Forelimb muscle (tissue), 1 donor: ENCODE measurements at regions not wholly inside any gene's neighbourhood (a gene's known extent, or its start where the extent isn't known, plus 50 kb on each side); places are given as distances from the start of the nearest gene placed in this dataset.

ENCODE experiments used
- DNase-seq: peaks from one replicate; pipeline ENCODE4 v3.0.0-alpha.2; 2013; ENCODE audit warnings: low read depth

DNA sequence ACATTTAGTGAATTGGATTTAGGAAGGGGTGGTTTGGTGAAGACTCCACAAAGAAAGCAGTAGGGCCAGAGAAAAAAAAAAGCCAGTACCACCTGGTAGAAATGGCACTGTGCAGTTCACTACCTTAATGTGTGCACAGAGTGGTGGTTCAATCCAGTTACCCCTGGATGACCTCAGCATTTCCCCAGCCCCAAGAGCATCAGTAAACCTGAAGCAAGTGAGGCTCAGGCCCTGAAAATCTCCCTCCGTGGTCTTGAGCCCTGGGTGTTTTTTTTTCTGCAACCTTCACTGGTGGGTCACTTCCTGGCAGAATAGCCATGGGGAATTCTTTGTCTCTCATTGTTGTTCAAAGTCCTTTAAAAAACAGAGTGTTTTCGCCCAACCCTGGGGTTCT lies 202.9 kb downstream of the GADD45G start:
- no peak for DNase-seq

GRCh38 chr9:89808076-89808755 lies 203.4 kb downstream of the GADD45G start:
- no peak for DNase-seq

DNA sequence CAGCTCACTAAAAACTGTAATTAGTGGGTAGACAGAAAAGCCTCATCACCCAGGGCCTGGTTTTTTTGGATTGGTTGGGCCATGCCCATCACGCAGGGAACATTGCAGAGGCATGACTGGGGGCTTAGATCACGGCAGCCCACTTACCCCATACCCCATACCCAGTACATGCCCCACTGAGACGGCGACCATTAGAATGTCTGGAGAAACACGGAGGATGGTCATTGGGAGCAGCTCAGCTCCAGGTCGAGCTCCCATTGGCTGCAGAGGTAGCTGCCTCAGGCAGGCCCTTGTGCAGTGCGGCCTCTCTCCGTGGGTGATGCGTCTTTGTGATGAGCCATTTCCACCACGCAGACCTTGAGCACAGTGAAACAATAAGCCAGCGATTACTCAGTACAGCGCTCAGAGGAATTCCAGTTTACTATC lies 204.0 kb downstream of the GADD45G start:
- DNase-seq: no peak

- DNase-seq: no peak
Measured at GRCh38 chr9:89810431-89810830, 205.6 kb downstream of the GADD45G start.

- no peak for DNase-seq
Measured at GRCh38 chr9:89811356-89811755, 206.5 kb downstream of the GADD45G start.

DNA sequence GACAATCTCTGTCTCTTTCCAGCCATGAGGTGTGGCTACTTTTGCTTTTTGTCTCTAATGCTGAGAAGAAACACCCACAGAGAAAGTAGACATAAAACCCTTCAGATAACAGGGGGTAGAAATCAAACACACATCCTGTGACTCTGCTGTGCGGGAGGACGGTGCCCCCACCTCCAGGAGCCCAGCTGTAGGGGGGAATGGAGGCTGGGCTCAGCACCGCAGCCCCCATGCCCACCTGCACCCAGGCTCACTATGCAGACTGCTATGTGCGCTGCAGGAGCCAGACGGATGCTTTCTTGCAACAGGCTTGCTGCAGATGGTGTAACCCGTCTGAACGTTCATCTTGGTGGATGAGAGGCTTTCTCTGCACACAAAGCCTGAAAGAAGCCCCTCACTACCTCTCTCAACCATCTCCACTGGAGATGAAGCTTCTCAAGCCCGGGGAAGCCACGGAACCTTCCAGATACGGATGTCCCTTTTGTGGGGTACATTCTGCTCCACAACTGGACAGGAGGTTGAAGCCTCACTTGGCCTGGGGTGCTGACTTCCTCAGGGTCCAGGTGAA lies 207.2 kb downstream of the GADD45G start:
- no peak for DNase-seq

DNA sequence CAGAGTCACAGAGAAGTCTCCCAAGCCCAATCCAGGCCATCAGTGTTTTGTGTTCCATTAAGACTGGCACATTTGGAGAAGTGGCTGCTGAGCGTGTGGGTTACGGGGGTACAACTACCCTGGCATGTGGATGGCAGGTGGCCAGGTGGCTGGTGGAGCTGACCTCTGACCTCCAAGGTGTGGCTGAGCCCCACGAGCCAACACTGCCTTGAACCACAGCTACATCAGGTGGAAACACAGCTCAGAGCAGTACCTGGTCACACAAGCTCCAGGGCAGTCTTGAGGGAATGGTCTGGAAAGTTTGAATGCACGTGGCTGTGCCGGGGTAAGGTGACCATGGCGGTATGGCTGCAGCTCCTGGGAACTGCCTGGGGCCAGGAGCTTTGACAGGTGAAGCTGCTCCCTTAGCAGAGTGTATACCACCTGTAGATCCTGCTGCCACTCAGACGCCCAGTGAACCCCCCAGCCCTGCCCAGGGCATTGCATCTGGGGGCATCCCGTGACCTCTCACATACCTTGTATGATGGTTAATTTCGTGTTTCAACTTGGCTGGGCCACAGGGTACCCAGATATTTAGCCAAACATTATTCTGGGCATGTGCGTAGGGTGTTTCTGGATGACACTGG lies 207.9 kb downstream of the GADD45G start:
- no peak for DNase-seq

- DNase-seq: no peak
Measured at GRCh38 chr9:89813482-89813881, 208.7 kb downstream of the GADD45G start.

- no peak for DNase-seq
Measured at GRCh38 chr9:89814340-89815040, 209.7 kb downstream of the GADD45G start.

DNA sequence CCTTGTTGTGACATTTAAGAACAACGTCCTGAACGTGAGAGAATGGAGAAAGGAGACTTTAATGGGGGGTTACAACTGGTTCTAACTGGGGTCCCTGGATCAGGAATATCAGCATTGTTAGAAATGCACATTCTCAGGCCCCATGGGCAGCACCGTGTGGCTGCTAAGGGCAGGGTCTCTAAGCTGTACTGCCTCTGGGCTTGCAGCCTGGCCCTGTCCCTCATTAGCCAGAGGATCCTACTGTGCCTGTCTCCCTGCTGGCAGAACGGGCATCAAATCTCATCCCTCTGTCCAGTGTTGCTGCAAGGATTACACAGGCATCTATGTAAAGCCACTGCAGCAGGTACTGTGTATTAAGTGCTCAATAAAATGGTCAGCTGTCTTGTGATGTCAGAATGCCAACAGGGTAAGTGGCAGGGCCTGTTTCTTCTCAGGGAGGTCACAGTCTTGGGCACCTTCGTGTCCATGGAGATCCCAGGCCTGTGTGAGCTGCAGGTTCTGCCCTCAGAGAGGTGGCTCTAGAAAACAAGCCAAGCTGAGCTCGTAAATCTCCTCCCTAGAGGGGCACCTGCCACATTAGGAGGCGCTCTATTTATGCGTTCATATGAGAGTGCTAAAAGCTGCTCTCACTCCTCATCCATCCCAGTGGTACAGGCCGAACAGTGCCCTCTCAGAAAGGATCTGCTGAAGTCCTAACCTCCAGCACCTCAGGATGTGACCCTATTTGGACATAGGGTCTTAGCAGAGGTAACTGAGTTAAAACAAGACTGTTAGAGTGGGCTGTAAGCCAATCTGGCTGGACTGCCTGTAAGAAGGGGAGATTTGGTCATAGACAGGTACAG lies 210.5 kb downstream of the GADD45G start:
- DNase-seq: no peak

- no peak for DNase-seq
Measured at GRCh38 chr9:89815903-89816573, 211.2 kb downstream of the GADD45G start.

GRCh38 chr9:89817151-89817950 lies 212.5 kb downstream of the GADD45G start:
- no peak for DNase-seq

DNA sequence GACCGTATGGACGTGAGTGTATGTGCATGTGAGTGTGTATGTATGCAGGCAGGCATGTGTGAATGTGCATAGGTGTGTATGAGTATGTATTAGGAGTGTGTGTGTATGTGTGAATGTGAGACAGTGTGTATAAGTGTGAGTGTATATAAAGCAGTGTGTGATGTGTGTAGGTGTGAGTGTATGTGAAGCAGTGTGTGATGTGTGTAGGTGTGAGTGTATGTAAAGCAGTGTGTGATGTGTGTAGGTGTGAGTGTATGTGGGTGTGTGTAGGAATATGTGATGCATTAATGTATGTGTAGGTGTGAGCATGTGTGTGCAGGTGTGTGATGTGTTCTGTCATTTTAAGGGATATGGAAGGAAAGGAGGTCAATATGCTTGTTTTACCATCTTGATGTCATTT lies 215.5 kb downstream of the GADD45G start:
- DNase-seq: no peak

DNA sequence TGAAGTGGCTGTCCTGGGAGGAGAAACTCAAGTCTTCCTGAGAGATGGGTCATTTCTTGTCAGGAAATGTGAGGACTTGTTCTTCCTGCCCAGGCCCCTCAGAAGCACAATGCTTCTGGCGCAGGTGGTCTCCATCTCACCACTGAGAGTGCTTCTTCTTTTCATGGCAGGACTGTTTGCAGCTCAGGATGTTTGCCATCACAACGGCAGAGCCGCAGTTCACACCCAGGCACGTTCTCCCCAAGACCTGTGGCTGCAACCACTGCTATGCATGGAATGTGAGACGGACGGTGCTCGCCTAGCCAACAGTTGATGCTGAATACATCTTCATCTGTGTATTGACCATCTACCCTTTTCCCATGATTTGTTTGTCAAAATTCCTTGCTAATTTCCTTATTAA lies 216.3 kb downstream of the GADD45G start:
- DNase-seq: no peak

- no peak for DNase-seq
Measured at GRCh38 chr9:89822996-89823395, 218.2 kb downstream of the GADD45G start.

- DNase-seq: no peak
Measured at GRCh38 chr9:89825669-89826068, 220.9 kb downstream of the GADD45G start.

- no peak for DNase-seq
Measured at GRCh38 chr9:89826186-89826585, 221.4 kb downstream of the GADD45G start.

- no peak for DNase-seq
Measured at GRCh38 chr9:89829346-89829745, 224.5 kb downstream of the GADD45G start.

DNA sequence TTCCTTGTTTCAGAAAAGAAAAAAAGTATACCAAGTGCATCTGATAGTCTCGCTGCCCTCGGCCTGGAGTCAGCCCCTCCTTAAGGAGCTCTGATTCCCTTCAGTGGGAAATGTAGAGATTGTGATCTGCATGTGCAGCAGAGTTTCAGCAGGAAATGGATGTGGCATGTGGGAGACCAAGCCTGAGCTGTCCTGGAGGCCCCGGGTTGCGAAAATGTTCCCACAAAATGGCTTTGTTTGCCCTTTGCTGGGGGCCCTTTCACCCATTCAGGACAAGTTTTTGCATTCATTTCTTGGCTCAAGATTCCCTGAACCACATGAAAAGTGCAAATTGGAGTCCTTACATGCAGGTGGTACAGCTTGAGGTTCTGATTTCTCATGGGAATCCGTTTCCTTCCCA lies 230.9 kb downstream of the GADD45G start:
- no peak for DNase-seq

DNA sequence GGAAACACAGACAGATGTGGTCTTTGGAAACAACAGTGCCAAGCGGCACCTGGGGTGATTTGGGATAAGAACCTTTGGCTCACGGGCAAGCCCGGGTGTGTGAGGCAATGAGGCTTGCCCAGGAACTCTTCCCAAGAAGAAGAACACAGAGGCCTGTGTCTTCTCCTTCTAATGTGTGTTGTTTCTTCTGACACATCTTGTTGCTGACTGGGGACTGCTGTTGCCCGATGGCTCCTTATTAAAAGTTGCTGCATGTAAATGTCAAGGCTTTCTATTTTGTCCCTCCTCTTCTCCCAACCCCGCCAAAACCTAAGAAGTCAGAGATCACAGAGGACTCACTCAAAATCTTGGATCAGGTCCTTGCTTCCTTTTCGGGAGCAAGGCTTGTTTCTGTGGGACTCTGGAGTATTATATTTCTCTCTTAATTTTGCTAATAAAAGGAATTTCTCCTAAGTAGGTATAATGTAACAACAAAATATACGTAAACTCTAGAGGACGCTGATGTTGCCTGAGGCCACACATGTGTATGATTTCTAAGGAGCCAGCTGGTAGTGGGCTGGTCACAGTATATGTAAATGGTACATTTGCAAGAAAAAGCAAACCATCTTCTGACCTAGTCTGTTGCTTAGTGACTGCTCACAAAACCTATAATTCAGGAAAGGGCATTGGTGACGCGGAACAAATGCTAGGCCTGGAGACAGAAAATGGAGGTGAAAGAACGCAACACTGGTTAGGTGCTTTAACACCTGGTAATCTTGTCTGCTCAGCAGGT lies 232.5 kb downstream of the GADD45G start:
- DNase-seq: no peak
